SH-SY5Y (cell line): ENCODE measurements at regions not wholly inside any gene's neighbourhood (a gene's known extent, or its start where the extent isn't known, plus 50 kb on each side); places are given as distances from the start of the nearest gene placed in this dataset.

Experiments
- GATA2 ChIP-seq: IDR thresholded peaks from 2 replicates; pipeline ENCODE4 v1.6.1; 2011; ENCODE audit warnings: mild to moderate bottlenecking, low read depth, low read length
- GATA3 ChIP-seq: IDR thresholded peaks from 2 replicates; pipeline ENCODE4 v1.6.1; 2011; ENCODE audit warnings: low read depth, mild to moderate bottlenecking, low read length, moderate library complexity

DNA sequence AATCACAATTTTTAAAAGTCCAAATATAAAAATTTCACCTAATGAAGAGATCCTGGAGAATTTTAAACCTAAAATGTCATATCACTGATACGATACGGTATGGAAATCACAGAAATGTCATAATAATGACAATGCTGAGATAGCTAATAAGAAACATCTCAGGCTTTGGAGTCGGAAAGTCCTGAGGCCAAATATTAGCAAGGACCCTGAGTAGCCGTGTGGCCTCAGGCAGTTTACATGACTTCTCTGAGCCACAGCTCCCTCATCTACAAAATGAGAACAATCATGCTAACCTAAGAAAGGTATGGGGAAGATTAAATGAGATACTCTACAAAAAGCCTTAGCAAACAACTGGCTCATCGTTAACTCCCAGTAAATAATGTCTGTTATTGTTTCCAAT is 100.9 kb upstream of the NEBL start:
- TF ChIP-seq GATA2, result no peak
- TF ChIP-seq GATA3, result no peak
